ENCODE measurements at regions not wholly inside any gene's neighbourhood (a gene's known extent, or its start where the extent isn't known, plus 50 kb on each side); places are given as distances from the start of the nearest gene placed in this dataset.

- no peaks in the 10 kb centered on the region for H3K79me2 ChIP-seq (ENCODE audit: control insufficient read depth, low read length)
- no peaks in the 10 kb centered on the region for H3K27me3 ChIP-seq (ENCODE audit: control insufficient read depth, low read length)
- peaks cover 11% of the 10 kb centered on the region; the same call in 1 of the 2 replicates for H3K36me3 ChIP-seq (ENCODE audit: control insufficient read depth, low read length)
- H3F3A ChIP-seq (ENCODE audit: control insufficient read depth, insufficient read depth) = peaks cover 25% of the 10 kb centered on the region
- H3K27ac ChIP-seq (ENCODE audit: low read depth, low read length) = no peak overlapping the region
- peaks cover 11% of the 10 kb centered on the region for H3K9me3 ChIP-seq (ENCODE audit: control insufficient read depth, insufficient read depth, low read length)
- H4K20me1 ChIP-seq (ENCODE audit: control insufficient read depth, insufficient read depth, low read depth, low read length) = no peaks in the 10 kb centered on the region
- peaks cover 45% of the 10 kb centered on the region for H3K4me1 ChIP-seq (ENCODE audit: control insufficient read depth, low read length)
- no peak overlapping the region for H3K4me2 ChIP-seq (ENCODE audit: low read length)
- no peaks in the 10 kb centered on the region for H3K9me2 ChIP-seq (replicated peaks; ENCODE audit: control insufficient read depth, low read length)
- TF ChIP-seq EZH2phosphoT487 (IDR thresholded peaks at IDR 0.05; ENCODE audit: borderline replicate concordance, low read length) = no peak
- TF ChIP-seq CTCF (IDR thresholded peaks at IDR 0.05; ENCODE audit: low read depth, low read length, poor library complexity, severe bottlenecking) = no peak
- no peak overlapping the region for H3K4me3 ChIP-seq (ENCODE audit: low read length)
Observed at GRCh38 chr22:49509016-49509415, 318.7 kb downstream of the BRD1 start.

GRCh38 chr22:49508561-49508960, 319.1 kb downstream of the BRD1 start:
- no peaks in the 10 kb centered on the region for H3K9me2 ChIP-seq (replicated peaks; ENCODE audit: control insufficient read depth, low read length)
- H3K4me1 ChIP-seq (ENCODE audit: control insufficient read depth, low read length) = peaks cover 45% of the 10 kb centered on the region
- H3K4me2 ChIP-seq (ENCODE audit: low read length) = no peak overlapping the region
- H3K27me3 ChIP-seq (ENCODE audit: control insufficient read depth, low read length) = no peaks in the 10 kb centered on the region
- peaks cover 11% of the 10 kb centered on the region for H3K9me3 ChIP-seq (ENCODE audit: control insufficient read depth, insufficient read depth, low read length)
- H3K27ac ChIP-seq (ENCODE audit: low read depth, low read length) = no peak overlapping the region
- no peak overlapping the region for H3K4me3 ChIP-seq (ENCODE audit: low read length)
- H4K20me1 ChIP-seq (ENCODE audit: control insufficient read depth, insufficient read depth, low read depth, low read length) = no peaks in the 10 kb centered on the region
- no peaks in the 10 kb centered on the region for H3K79me2 ChIP-seq (ENCODE audit: control insufficient read depth, low read length)
- peaks cover 25% of the 10 kb centered on the region for H3F3A ChIP-seq (ENCODE audit: control insufficient read depth, insufficient read depth)
- TF ChIP-seq CTCF (IDR thresholded peaks at IDR 0.05; ENCODE audit: low read depth, low read length, poor library complexity, severe bottlenecking) (no peak), EZH2phosphoT487 (IDR thresholded peaks at IDR 0.05; ENCODE audit: borderline replicate concordance, low read length) (no peak)
- peaks cover 11% of the 10 kb centered on the region; the same call in 1 of the 2 replicates for H3K36me3 ChIP-seq (ENCODE audit: control insufficient read depth, low read length)

- Histone ChIP-seq H3K4me2 (ENCODE audit: low read length) (no peak overlapping the region), H3F3A (ENCODE audit: control insufficient read depth, insufficient read depth) (peaks cover 22% of the 10 kb centered on the region), H3K27me3 (ENCODE audit: control insufficient read depth, low read length) (no peaks in the 10 kb centered on the region), H3K4me3 (ENCODE audit: low read length) (no peak overlapping the region), H3K27ac (ENCODE audit: low read depth, low read length) (no peak overlapping the region), H3K9me2 (replicated peaks; ENCODE audit: control insufficient read depth, low read length) (no peaks in the 10 kb centered on the region), H3K4me1 (ENCODE audit: control insufficient read depth, low read length) (peaks cover 45% of the 10 kb centered on the region), H3K9me3 (ENCODE audit: control insufficient read depth, insufficient read depth, low read length) (peaks cover 11% of the 10 kb centered on the region), H4K20me1 (ENCODE audit: control insufficient read depth, insufficient read depth, low read depth, low read length) (no peaks in the 10 kb centered on the region), H3K79me2 (ENCODE audit: control insufficient read depth, low read length) (no peaks in the 10 kb centered on the region), H3K36me3 (ENCODE audit: control insufficient read depth, low read length) (peaks cover 11% of the 10 kb centered on the region; the same call in 1 of the 2 replicates)
- TF ChIP-seq CTCF (IDR thresholded peaks at IDR 0.05; ENCODE audit: low read depth, low read length, poor library complexity, severe bottlenecking) (no peak), EZH2phosphoT487 (IDR thresholded peaks at IDR 0.05; ENCODE audit: borderline replicate concordance, low read length) (no peak)
Observed at GRCh38 chr22:49507607-49508292, 319.9 kb downstream of the BRD1 start.
